Adipocyte (in vitro differentiated cells): ENCODE measurements at regions not wholly inside any gene's neighbourhood (a gene's known extent, or its start where the extent isn't known, plus 50 kb on each side); places are given as distances from the start of the nearest gene placed in this dataset.

Experiments used
- DNase-seq: peaks from one replicate; pipeline ENCODE4 v3.0.0-alpha.2; 2015; ENCODE audit warnings: low read depth
- H3K27me3 ChIP-seq: replicated peaks from 2 replicates; pipeline ENCODE4 v1.7.0; 2013; ENCODE audit warnings: mild to moderate bottlenecking, low read length, moderate library complexity; ENCODE audit not compliant: control insufficient read depth, insufficient read depth
- H3K36me3 ChIP-seq: 2 replicates; pipeline ENCODE4 v1.7.0; 2013; ENCODE audit warnings: low read length, mild to moderate bottlenecking, moderate library complexity; ENCODE audit not compliant: control insufficient read depth, insufficient read depth, severe bottlenecking
- H3K4me1 ChIP-seq: 2 replicates; pipeline ENCODE4 v1.7.0; 2013; ENCODE audit warnings: mild to moderate bottlenecking, low read length, moderate library complexity; ENCODE audit not compliant: control insufficient read depth, insufficient read depth
- H3K4me3 ChIP-seq: 2 replicates; pipeline ENCODE4 v1.7.0; 2013; ENCODE audit warnings: mild to moderate bottlenecking, low read length, moderate library complexity
- H3K9ac ChIP-seq: 2 replicates; pipeline ENCODE4 v1.7.0; 2013; ENCODE audit warnings: mild to moderate bottlenecking, low read length, moderate library complexity
- H3K9me3 ChIP-seq: 2 replicates; pipeline ENCODE4 v1.7.0; 2013; ENCODE audit warnings: mild to moderate bottlenecking, low read length, moderate library complexity; ENCODE audit not compliant: control insufficient read depth

GRCh38 chr12:38155526-38156496 is 160.8 kb upstream of the ALG10B start:
- H3K9ac ChIP-seq, result no peak overlapping the region
- DNase-seq, result no peak
- H3K9me3 ChIP-seq, result no peaks in the 10 kb centered on the region
- H3K36me3 ChIP-seq, result no peaks in the 10 kb centered on the region
- no peaks in the 10 kb centered on the region for H3K4me1 ChIP-seq
- no peak overlapping the region for H3K4me3 ChIP-seq
- H3K27me3 ChIP-seq, result no peaks in the 10 kb centered on the region

- no peaks in the 10 kb centered on the region for H3K9me3 ChIP-seq
Measured at GRCh38 chr12:38156497-38157245, 159.9 kb upstream of the ALG10B start.

GRCh38 chr12:38157274-38157932 is 159.2 kb upstream of the ALG10B start:
- H3K9ac ChIP-seq, result no peak overlapping the region
- H3K4me1 ChIP-seq, result no peaks in the 10 kb centered on the region
- no peak overlapping the region for H3K4me3 ChIP-seq
- no peaks in the 10 kb centered on the region for H3K9me3 ChIP-seq
- no peaks in the 10 kb centered on the region for H3K36me3 ChIP-seq
- DNase-seq, result no peak
- no peaks in the 10 kb centered on the region for H3K27me3 ChIP-seq

More at GRCh38 chr12:38156497-38157245, 159.9 kb upstream of the ALG10B start:
- DNase-seq, result no peak
- no peaks in the 10 kb centered on the region for H3K27me3 ChIP-seq
- H3K4me3 ChIP-seq, result no peak overlapping the region
- H3K4me1 ChIP-seq, result no peaks in the 10 kb centered on the region
- no peak overlapping the region for H3K9ac ChIP-seq
- H3K36me3 ChIP-seq, result no peaks in the 10 kb centered on the region

- no peaks in the 10 kb centered on the region for H3K27me3 ChIP-seq
- H3K9me3 ChIP-seq, result no peaks in the 10 kb centered on the region
- H3K4me3 ChIP-seq, result no peak overlapping the region
- no peak overlapping the region for H3K9ac ChIP-seq
- no peaks in the 10 kb centered on the region for H3K36me3 ChIP-seq
- no peaks in the 10 kb centered on the region for H3K4me1 ChIP-seq
- no peak for DNase-seq
Measured at GRCh38 chr12:38157933-38158401, 158.6 kb upstream of the ALG10B start.

- Histone ChIP-seq H3K36me3 (no peaks in the 10 kb centered on the region), H3K9me3 (no peaks in the 10 kb centered on the region), H3K4me3 (no peak overlapping the region), H3K4me1 (no peaks in the 10 kb centered on the region), H3K27me3 (no peaks in the 10 kb centered on the region), H3K9ac (no peak overlapping the region)
- no peak for DNase-seq
Measured at GRCh38 chr12:38158428-38159091, 158.0 kb upstream of the ALG10B start.

GRCh38 chr12:38159092-38159551 is 157.5 kb upstream of the ALG10B start:
- no peaks in the 10 kb centered on the region for H3K27me3 ChIP-seq
- no peak overlapping the region for H3K9ac ChIP-seq
- H3K9me3 ChIP-seq, result no peaks in the 10 kb centered on the region
- no peaks in the 10 kb centered on the region for H3K36me3 ChIP-seq
- H3K4me1 ChIP-seq, result no peaks in the 10 kb centered on the region
- no peak for DNase-seq
- no peak overlapping the region for H3K4me3 ChIP-seq

GRCh38 chr12:38159591-38160317 is 156.8 kb upstream of the ALG10B start:
- H3K4me1 ChIP-seq, result no peaks in the 10 kb centered on the region
- no peaks in the 10 kb centered on the region for H3K36me3 ChIP-seq
- no peak overlapping the region for H3K4me3 ChIP-seq
- H3K9ac ChIP-seq, result no peak overlapping the region
- H3K9me3 ChIP-seq, result no peaks in the 10 kb centered on the region
- DNase-seq, result no peak
- no peaks in the 10 kb centered on the region for H3K27me3 ChIP-seq

GRCh38 chr12:38160318-38161122 is 156.1 kb upstream of the ALG10B start:
- Histone ChIP-seq H3K27me3 (no peaks in the 10 kb centered on the region), H3K4me3 (no peak overlapping the region), H3K9me3 (no peaks in the 10 kb centered on the region), H3K36me3 (no peaks in the 10 kb centered on the region), H3K9ac (no peak overlapping the region), H3K4me1 (no peaks in the 10 kb centered on the region)
- DNase-seq, result no peak

GRCh38 chr12:38161123-38162000 is 155.2 kb upstream of the ALG10B start:
- no peak overlapping the region for H3K4me3 ChIP-seq
- no peak for DNase-seq
- H3K36me3 ChIP-seq, result no peaks in the 10 kb centered on the region
- no peaks in the 10 kb centered on the region for H3K4me1 ChIP-seq
- H3K9me3 ChIP-seq, result no peaks in the 10 kb centered on the region
- no peak overlapping the region for H3K9ac ChIP-seq
- no peaks in the 10 kb centered on the region for H3K27me3 ChIP-seq
